RWPE2 (cell line): ENCODE measurements at regions not wholly inside any gene's neighbourhood (a gene's known extent, or its start where the extent isn't known, plus 50 kb on each side); places are given as distances from the start of the nearest gene placed in this dataset.

ENCODE experiments used
- ATAC-seq: fragments of 200-7000 bp; cut with Tn5 transposase; 3 replicates; pipeline ENCODE4 v1.9.1; 2021; ENCODE audit warnings: low read depth
- DNase-seq: peaks from one replicate; pipeline ENCODE4 v3.0.0-alpha.2; 2020; ENCODE audit warnings: low spot score
- H3K27ac ChIP-seq: fragments of 450-650 bp; 2 replicates; pipeline ENCODE4 v1.5.1; 2017; ENCODE audit warnings: mild to moderate bottlenecking; ENCODE audit not compliant: poor library complexity, severe bottlenecking
- H3K27me3 ChIP-seq: fragments of 250-450 bp; sonication (Bioruptor Pico); 2 replicates; pipeline ENCODE4 v1.5.1; 2021; ENCODE audit warnings: mild to moderate bottlenecking, moderate library complexity; ENCODE audit not compliant: insufficient read depth, poor library complexity, severe bottlenecking
- H3K36me3 ChIP-seq: fragments of 250-450 bp; sonication (Bioruptor Pico); 2 replicates; pipeline ENCODE4 v1.5.1; 2020; ENCODE audit warnings: low read depth, mild to moderate bottlenecking, moderate library complexity
- H3K4me1 ChIP-seq: fragments of 250-450 bp; sonication (Bioruptor Pico); 2 replicates; pipeline ENCODE4 v1.5.1; 2021; ENCODE audit warnings: mild to moderate bottlenecking, moderate library complexity; ENCODE audit not compliant: insufficient read depth, poor library complexity, severe bottlenecking
- H3K4me3 ChIP-seq: fragments of 250-450 bp; sonication (Bioruptor Pico); 2 replicates; pipeline ENCODE4 v1.5.1; 2021; ENCODE audit warnings: mild to moderate bottlenecking, moderate library complexity; ENCODE audit not compliant: severe bottlenecking
- H3K9me3 ChIP-seq: fragments of 250-450 bp; sonication (Bioruptor Pico); 2 replicates; pipeline ENCODE4 v1.5.1; 2021; ENCODE audit warnings: mild to moderate bottlenecking, moderate library complexity; ENCODE audit not compliant: severe bottlenecking
- CTCF ChIP-seq: fragments of 450-650 bp; IDR thresholded peaks from one replicate; pipeline ENCODE4 v1.5.1; 2017; ENCODE audit warnings: mild to moderate bottlenecking, moderate library complexity; ENCODE audit not compliant: poor library complexity, severe bottlenecking

DNA sequence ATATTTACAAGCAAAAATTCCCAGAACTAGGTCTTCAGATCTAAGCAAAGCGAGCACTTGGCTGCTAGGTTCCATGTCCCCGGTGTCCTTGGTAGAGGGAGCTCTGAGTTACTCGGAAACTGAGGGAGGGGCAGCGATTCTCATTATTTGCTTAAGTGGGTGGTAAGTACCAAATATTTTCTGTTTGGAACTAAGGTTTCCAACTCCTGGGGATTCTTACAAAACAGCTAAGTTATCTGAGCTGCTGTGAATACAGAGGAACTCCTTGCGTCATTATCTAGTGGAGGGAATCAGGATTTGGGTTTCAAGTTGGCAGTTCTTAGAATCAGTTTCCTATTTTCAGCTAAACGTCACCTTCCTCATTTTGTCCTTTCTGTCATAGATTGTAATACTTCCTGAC, 76.8 kb upstream of the IKZF1 start:
- Histone ChIP-seq H3K4me1 (no peaks in the 10 kb centered on the region), H3K27me3 (no peaks in the 10 kb centered on the region), H3K9me3 (no peaks in the 10 kb centered on the region), H3K36me3 (no peaks in the 10 kb centered on the region), H3K4me3 (no peak overlapping the region), H3K27ac (no peak overlapping the region)
- ATAC-seq = no peak
- DNase-seq = no peak
- TF ChIP-seq CTCF = no peak

DNA sequence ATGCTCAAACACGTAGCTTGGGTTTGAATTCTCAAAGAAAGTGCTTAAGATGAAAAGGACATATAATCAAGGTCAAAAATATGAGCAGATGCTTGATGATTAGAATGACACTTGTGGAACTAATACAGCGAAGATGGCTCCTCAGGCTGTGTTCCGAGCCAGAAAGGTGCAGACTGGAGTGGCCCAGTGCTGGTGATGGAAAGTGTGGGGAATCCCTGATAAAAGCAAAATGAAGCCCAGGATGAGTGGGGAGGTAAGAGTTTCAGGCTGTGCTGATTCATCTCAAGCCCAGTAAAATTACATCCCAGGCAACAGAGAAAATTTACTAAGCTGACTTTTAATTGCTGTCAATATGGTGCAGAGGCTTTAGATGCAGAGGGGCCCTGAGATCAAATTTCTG, 77.8 kb upstream of the IKZF1 start:
- no peak overlapping the region for H3K27ac ChIP-seq
- DNase-seq (no peak), ATAC-seq (no peak)
- H3K9me3 ChIP-seq = peaks cover 5% of the 10 kb centered on the region
- H3K27me3 ChIP-seq = no peaks in the 10 kb centered on the region
- TF ChIP-seq CTCF = no peak
- H3K4me1 ChIP-seq = no peaks in the 10 kb centered on the region
- H3K4me3 ChIP-seq = no peak overlapping the region
- no peaks in the 10 kb centered on the region for H3K36me3 ChIP-seq

GRCh38 chr7:50226145-50226544, 78.4 kb upstream of the IKZF1 start:
- no peak for TF ChIP-seq CTCF
- no peak for ATAC-seq
- Histone ChIP-seq H3K36me3 (no peaks in the 10 kb centered on the region), H3K9me3 (peaks cover 5% of the 10 kb centered on the region), H3K27me3 (no peaks in the 10 kb centered on the region), H3K4me1 (no peaks in the 10 kb centered on the region), H3K27ac (no peak overlapping the region), H3K4me3 (no peak overlapping the region)
- no peak for DNase-seq

GRCh38 chr7:50221433-50221832, 83.1 kb upstream of the IKZF1 start:
- H3K36me3 ChIP-seq = no peaks in the 10 kb centered on the region
- H3K4me3 ChIP-seq = no peak overlapping the region
- H3K27me3 ChIP-seq = no peaks in the 10 kb centered on the region
- no peaks in the 10 kb centered on the region for H3K4me1 ChIP-seq
- no peak overlapping the region for H3K27ac ChIP-seq
- no peak for ATAC-seq
- DNase-seq = no peak
- peaks cover 5% of the 10 kb centered on the region for H3K9me3 ChIP-seq
- no peak for TF ChIP-seq CTCF

GRCh38 chr7:50221028-50221427, 83.5 kb upstream of the IKZF1 start:
- DNase-seq (no peak), ATAC-seq (no peak)
- no peak overlapping the region for H3K27ac ChIP-seq
- H3K9me3 ChIP-seq = peaks cover 5% of the 10 kb centered on the region
- no peaks in the 10 kb centered on the region for H3K36me3 ChIP-seq
- no peak overlapping the region for H3K4me3 ChIP-seq
- H3K4me1 ChIP-seq = no peaks in the 10 kb centered on the region
- no peaks in the 10 kb centered on the region for H3K27me3 ChIP-seq
- TF ChIP-seq CTCF = no peak
